ENCODE measurements at regions not wholly inside any gene's neighbourhood (a gene's known extent, or its start where the extent isn't known, plus 50 kb on each side); places are given as distances from the start of the nearest gene placed in this dataset.
A peak's percentile ranks its signal among the peaks of the same experiment; 100 is the strongest.

DNA sequence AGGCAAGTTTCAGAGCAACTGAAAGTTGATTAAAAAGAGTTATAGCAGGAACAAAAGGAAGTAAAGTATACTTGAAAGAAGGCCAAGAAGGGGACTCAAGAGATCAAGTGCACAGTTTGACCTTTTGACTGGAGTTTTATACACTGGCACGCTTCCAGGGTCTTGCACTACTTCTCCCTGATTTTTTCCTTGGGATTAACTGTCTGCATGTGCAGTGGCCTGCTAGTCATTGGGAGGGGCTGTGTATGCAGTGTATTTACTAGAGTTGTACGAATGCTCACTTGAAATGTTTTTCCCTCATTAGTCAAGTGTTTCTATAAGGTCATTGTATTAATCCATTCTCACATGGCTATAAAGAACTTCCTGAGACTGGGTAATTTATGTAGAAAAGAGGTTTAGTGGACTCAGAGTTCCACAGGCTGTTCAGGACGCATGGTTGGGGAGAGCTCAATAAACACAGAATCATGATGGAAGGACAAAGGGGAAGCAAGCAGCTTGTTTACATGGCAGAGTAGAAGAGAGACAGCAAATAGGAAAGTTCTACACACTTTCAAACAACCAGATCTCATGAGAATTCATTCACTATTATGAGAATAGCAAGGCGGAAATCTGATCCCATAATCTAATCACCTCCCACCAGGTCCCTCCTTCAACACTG lies 571.8 kb downstream of the ZPLD1 start:
- peak overlapping the region in 1 of 8 donors; percentile 4 for H3K4me3 Mint-ChIP-seq
- intact Hi-C loops (cut with micrococcal nuclease), result no loop called here
- Histone ChIP-seq H3K27ac (ENCODE audit: low read depth, low read length) (no peak overlapping the region), H3K36me3 (ENCODE audit: insufficient read depth, low read length) (no peaks in the 10 kb centered on the region), H3K27me3 (ENCODE audit: insufficient read depth, low read length) (no peaks in the 10 kb centered on the region), H3K4me1 (ENCODE audit: insufficient read depth, low read length) (no peaks in the 10 kb centered on the region), H3K9me3 (ENCODE audit: control insufficient read depth in 1 of 2, low read length in 2 of 2) (no peaks in the 10 kb centered on the region), H3K4me3 (ENCODE audit: low read length in 2 of 2) (no peak overlapping the region)
- H3K27ac Mint-ChIP-seq, result no peak overlapping the region
- POLR2A ChIA-PET (ENCODE audit: partially characterized antibody), result no interaction called here
- H3K4me1 Mint-ChIP-seq, result peaks cover 0 to 2% (median 0%) of the 10 kb centered on the region in 4 donors
- CTCF ChIA-PET (ENCODE audit: partially characterized antibody), result no interaction called here
- DNase-seq, result no peak
- no peaks in the 10 kb centered on the region for H3K27me3 Mint-ChIP-seq
- H3K36me3 Mint-ChIP-seq, result no peaks in the 10 kb centered on the region
- H3K9me3 Mint-ChIP-seq, result peaks cover 0 to 10% (median under 1%) of the 10 kb centered on the region in 8 donors

DNA sequence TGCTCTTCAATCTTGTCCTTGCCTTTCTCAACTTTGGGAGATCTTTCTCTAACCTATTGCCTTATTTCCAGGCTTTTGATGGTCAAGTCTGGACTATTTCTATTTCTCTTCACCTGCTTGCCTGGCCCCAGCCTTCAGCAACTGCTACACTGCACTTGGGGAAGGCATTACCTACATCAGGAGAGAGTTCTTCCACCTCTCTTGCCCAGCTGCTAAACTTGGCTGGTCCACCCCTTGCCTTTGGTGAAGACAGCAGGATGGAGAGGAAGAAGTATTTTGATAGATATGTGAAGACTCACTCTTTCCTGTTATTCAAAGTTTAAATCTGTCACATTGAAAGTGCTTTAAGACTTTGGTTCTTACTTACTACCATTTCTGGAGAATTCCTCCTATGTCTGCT lies 574.8 kb downstream of the ZPLD1 start:
- CTCF ChIA-PET (ENCODE audit: partially characterized antibody), result no interaction called here
- Mint-ChIP-seq H3K27me3 (no peaks in the 10 kb centered on the region), H3K4me1 (no peaks in the 10 kb centered on the region), H3K36me3 (no peaks in the 10 kb centered on the region), H3K27ac (no peak overlapping the region), H3K4me3 (no peak overlapping the region), H3K9me3 (peaks cover 0 to 10% (median under 1%) of the 10 kb centered on the region in 8 donors)
- Histone ChIP-seq H3K27me3 (ENCODE audit: insufficient read depth, low read length) (no peaks in the 10 kb centered on the region), H3K36me3 (ENCODE audit: insufficient read depth, low read length) (no peaks in the 10 kb centered on the region), H3K27ac (ENCODE audit: low read depth, low read length) (no peak overlapping the region), H3K9me3 (ENCODE audit: control insufficient read depth in 1 of 2, low read length in 2 of 2) (no peaks in the 10 kb centered on the region), H3K4me1 (ENCODE audit: insufficient read depth, low read length) (no peaks in the 10 kb centered on the region), H3K4me3 (ENCODE audit: low read length in 2 of 2) (no peak overlapping the region)
- POLR2A ChIA-PET (ENCODE audit: partially characterized antibody), result no interaction called here
- intact Hi-C loops (cut with micrococcal nuclease), result no loop called here
- DNase-seq, result no peak

DNA sequence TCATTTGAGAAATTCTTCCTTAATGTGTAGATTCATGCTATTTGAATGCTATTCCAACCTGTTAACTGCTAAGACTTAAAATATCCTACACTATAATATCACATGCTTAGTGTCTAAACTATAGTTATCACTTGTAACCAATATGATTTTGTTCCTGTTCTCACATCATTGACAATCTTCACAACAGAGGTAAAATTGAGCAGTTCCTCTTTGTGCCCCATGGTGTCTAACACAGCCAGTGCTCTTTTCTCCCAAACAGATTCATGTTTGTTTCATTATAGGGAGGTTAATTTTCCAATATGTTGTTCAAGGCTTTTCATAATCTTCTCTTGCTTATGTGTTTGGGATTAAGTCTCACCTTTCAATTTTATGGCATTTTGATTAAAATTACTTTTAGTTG lies 591.1 kb downstream of the ZPLD1 start:
- H3K27me3 ChIP-seq (ENCODE audit: insufficient read depth, low read length), result no peaks in the 10 kb centered on the region
- no peak overlapping the region for H3K4me3 ChIP-seq (ENCODE audit: low read length in 2 of 2)
- H3K4me1 ChIP-seq (ENCODE audit: insufficient read depth, low read length), result no peaks in the 10 kb centered on the region
- ChIA-PET CTCF (ENCODE audit: partially characterized antibody) (no interaction called here), POLR2A (ENCODE audit: partially characterized antibody) (no interaction called here)
- Mint-ChIP-seq H3K4me1 (no peaks in the 10 kb centered on the region), H3K27me3 (no peaks in the 10 kb centered on the region), H3K36me3 (no peaks in the 10 kb centered on the region), H3K9me3 (no peaks in the 10 kb centered on the region), H3K27ac (no peak overlapping the region), H3K4me3 (no peak overlapping the region)
- H3K27ac ChIP-seq (ENCODE audit: low read depth, low read length), result no peak overlapping the region
- no peak for DNase-seq
- intact Hi-C loops (cut with micrococcal nuclease), result no loop called here
- no peaks in the 10 kb centered on the region for H3K9me3 ChIP-seq (ENCODE audit: control insufficient read depth in 1 of 2, low read length in 2 of 2)
- H3K36me3 ChIP-seq (ENCODE audit: insufficient read depth, low read length), result no peaks in the 10 kb centered on the region

DNA sequence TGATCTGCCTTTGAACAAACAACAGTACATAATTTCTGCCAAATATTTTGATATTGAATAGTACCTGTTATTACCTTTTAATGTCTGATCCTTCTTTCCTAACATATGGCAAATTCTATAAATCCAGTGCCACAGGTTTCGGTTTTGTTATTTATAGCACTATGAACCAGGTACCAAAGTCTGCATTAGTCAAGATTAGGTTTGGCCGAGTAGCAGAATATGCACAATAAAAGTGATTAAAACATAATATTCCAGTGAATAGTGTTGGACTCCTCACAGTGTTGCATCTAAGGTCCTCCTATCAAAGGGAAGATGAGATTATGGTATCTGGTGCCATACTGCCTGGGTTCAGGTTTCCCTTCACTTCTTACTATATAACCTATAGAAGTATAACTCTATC lies 599.0 kb downstream of the ZPLD1 start:
- H3K27me3 ChIP-seq (ENCODE audit: insufficient read depth, low read length), result no peaks in the 10 kb centered on the region
- Mint-ChIP-seq H3K4me3 (no peak overlapping the region), H3K4me1 (no peaks in the 10 kb centered on the region), H3K27ac (no peak overlapping the region), H3K36me3 (no peaks in the 10 kb centered on the region), H3K9me3 (peaks cover 0 to 2% (median 0%) of the 10 kb centered on the region in 8 donors), H3K27me3 (no peaks in the 10 kb centered on the region)
- POLR2A ChIA-PET (ENCODE audit: partially characterized antibody), result no interaction called here
- H3K4me3 ChIP-seq (ENCODE audit: low read length in 2 of 2), result no peak overlapping the region
- intact Hi-C loops (cut with micrococcal nuclease), result no loop called here
- H3K4me1 ChIP-seq (ENCODE audit: insufficient read depth, low read length), result no peaks in the 10 kb centered on the region
- CTCF ChIA-PET (ENCODE audit: partially characterized antibody), result no interaction called here
- no peaks in the 10 kb centered on the region for H3K36me3 ChIP-seq (ENCODE audit: insufficient read depth, low read length)
- H3K9me3 ChIP-seq (ENCODE audit: control insufficient read depth in 1 of 2, low read length in 2 of 2), result no peaks in the 10 kb centered on the region
- no peak for DNase-seq
- no peak overlapping the region for H3K27ac ChIP-seq (ENCODE audit: low read depth, low read length)

DNA sequence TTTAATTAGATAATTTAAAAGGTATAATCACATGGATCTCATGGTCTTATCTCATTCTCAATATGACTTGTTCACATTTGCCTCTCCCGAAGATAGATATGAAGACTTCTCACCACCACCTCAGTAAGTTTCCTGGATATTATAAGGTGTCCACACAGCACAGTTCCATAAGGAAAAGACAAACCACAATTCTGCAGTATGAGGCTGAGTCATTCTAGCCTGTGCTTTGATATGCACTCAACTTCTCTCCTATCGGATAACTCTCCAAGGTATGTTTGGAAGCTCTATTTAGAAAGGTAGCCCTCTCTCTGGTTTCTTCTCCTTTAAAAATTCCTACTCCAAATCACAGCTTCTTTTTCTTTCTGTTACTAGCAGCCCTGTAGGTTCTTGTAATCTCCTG lies 612.8 kb downstream of the ZPLD1 start:
- CTCF ChIA-PET (ENCODE audit: partially characterized antibody), result no interaction called here
- H3K27ac ChIP-seq (ENCODE audit: low read depth, low read length), result no peak overlapping the region
- no peaks in the 10 kb centered on the region for H3K4me1 ChIP-seq (ENCODE audit: insufficient read depth, low read length)
- no peaks in the 10 kb centered on the region for H3K27me3 Mint-ChIP-seq
- intact Hi-C loops (cut with micrococcal nuclease), result no loop called here
- POLR2A ChIA-PET (ENCODE audit: partially characterized antibody), result no interaction called here
- no peak overlapping the region for H3K4me3 Mint-ChIP-seq
- H3K4me3 ChIP-seq (ENCODE audit: low read length in 2 of 2), result no peak overlapping the region
- H3K4me1 Mint-ChIP-seq, result no peaks in the 10 kb centered on the region
- no peaks in the 10 kb centered on the region for H3K9me3 ChIP-seq (ENCODE audit: control insufficient read depth in 1 of 2, low read length in 2 of 2)
- no peak overlapping the region for H3K27ac Mint-ChIP-seq
- no peaks in the 10 kb centered on the region for H3K36me3 ChIP-seq (ENCODE audit: insufficient read depth, low read length)
- no peaks in the 10 kb centered on the region for H3K36me3 Mint-ChIP-seq
- peaks cover 0 to 7% (median under 1%) of the 10 kb centered on the region in 8 donors for H3K9me3 Mint-ChIP-seq
- no peak for DNase-seq
- no peaks in the 10 kb centered on the region for H3K27me3 ChIP-seq (ENCODE audit: insufficient read depth, low read length)

DNA sequence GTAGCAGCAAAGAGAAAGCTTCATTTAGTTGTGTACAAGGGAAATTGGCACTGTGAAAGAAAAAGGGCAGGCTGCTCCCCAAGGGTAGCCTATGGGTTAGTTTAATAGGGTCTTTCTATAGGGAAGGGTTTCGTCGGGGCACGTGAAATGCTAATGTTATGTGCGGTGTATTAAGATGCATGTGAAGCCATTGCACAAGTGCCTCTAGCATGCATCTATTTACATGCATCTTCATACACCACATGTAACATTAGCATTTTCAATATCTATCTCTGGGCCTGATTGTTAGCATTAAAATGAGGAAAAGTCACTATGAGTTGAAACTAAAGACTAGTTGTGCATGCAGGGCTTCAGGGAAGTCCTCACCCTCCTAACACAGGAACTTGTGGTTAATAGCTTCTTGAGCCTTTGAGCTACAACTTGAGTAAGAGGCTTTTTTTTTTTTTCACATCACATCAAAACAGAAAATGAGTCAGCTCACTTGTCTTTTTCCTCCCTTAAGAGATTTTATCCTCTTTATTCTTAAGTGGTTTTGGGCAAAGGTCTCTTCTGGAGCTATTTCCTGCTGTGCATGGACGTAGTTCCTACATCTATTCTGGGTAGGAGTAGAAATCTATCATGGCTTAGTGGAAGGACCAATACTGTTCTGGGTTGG lies 613.4 kb downstream of the ZPLD1 start:
- H3K9me3 Mint-ChIP-seq, result peaks cover 0 to 7% (median under 1%) of the 10 kb centered on the region in 8 donors
- Histone ChIP-seq H3K36me3 (ENCODE audit: insufficient read depth, low read length) (no peaks in the 10 kb centered on the region), H3K4me1 (ENCODE audit: insufficient read depth, low read length) (no peaks in the 10 kb centered on the region), H3K27ac (ENCODE audit: low read depth, low read length) (no peak overlapping the region), H3K4me3 (ENCODE audit: low read length in 2 of 2) (no peak overlapping the region), H3K9me3 (ENCODE audit: control insufficient read depth in 1 of 2, low read length in 2 of 2) (no peaks in the 10 kb centered on the region), H3K27me3 (ENCODE audit: insufficient read depth, low read length) (no peaks in the 10 kb centered on the region)
- CTCF ChIA-PET (ENCODE audit: partially characterized antibody), result no interaction called here
- no peak for DNase-seq
- intact Hi-C loops (cut with micrococcal nuclease), result no loop called here
- no peaks in the 10 kb centered on the region for H3K36me3 Mint-ChIP-seq
- H3K4me3 Mint-ChIP-seq, result no peak overlapping the region
- no peaks in the 10 kb centered on the region for H3K4me1 Mint-ChIP-seq
- peak overlapping the region in 1 of 7 donors; percentile 23 for H3K27ac Mint-ChIP-seq
- POLR2A ChIA-PET (ENCODE audit: partially characterized antibody), result no interaction called here
- H3K27me3 Mint-ChIP-seq, result no peaks in the 10 kb centered on the region

DNA sequence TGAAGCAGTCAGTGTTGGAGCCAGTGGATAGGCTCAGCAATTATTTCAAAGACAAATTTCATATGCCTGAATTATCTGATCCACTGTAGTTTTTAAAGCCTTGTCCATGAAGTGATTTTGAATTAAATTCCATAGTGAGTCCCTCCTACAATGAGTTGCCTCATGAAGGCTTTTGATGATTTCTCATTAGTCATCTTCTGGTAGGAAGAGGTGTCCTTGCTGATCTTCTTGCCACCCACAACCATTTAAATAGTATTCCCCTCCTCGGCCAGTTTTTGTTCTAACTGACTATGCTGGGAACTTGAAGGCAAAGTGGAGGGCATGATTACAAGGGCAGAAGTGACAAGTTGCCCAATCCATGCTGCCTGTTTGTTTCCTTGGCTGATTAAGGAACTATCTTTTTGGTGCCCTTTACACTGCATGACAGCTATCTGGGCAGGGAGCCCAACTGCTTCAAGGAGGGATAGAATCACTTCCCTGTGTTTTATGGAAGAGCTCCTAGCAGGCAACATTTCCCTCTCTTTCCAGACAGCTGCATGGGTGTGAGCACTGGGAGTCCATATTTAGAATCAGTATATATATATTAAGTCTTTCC lies 617.5 kb downstream of the ZPLD1 start:
- no peak overlapping the region for H3K27ac Mint-ChIP-seq
- no peaks in the 10 kb centered on the region for H3K9me3 ChIP-seq (ENCODE audit: control insufficient read depth in 1 of 2, low read length in 2 of 2)
- H3K36me3 Mint-ChIP-seq, result no peaks in the 10 kb centered on the region
- H3K4me1 Mint-ChIP-seq, result no peaks in the 10 kb centered on the region
- ChIA-PET CTCF (ENCODE audit: partially characterized antibody) (no interaction called here), POLR2A (ENCODE audit: partially characterized antibody) (no interaction called here)
- H3K27ac ChIP-seq (ENCODE audit: low read depth, low read length), result no peak overlapping the region
- intact Hi-C loops (cut with micrococcal nuclease), result no loop called here
- no peaks in the 10 kb centered on the region for H3K36me3 ChIP-seq (ENCODE audit: insufficient read depth, low read length)
- no peak overlapping the region for H3K4me3 Mint-ChIP-seq
- H3K27me3 ChIP-seq (ENCODE audit: insufficient read depth, low read length), result no peaks in the 10 kb centered on the region
- H3K27me3 Mint-ChIP-seq, result no peaks in the 10 kb centered on the region
- no peak for DNase-seq
- no peaks in the 10 kb centered on the region for H3K4me1 ChIP-seq (ENCODE audit: insufficient read depth, low read length)
- H3K9me3 Mint-ChIP-seq, result peaks cover 0 to 7% (median under 1%) of the 10 kb centered on the region in 8 donors
- no peak overlapping the region for H3K4me3 ChIP-seq (ENCODE audit: low read length in 2 of 2)
